Prostate gland (tissue), 2 donors: ENCODE measurements at regions not wholly inside any gene's neighbourhood (a gene's known extent, or its start where the extent isn't known, plus 50 kb on each side); places are given as distances from the start of the nearest gene placed in this dataset.

Experiments used
- DNase-seq: peaks from one replicate; pipeline ENCODE4 v3.0.0-alpha.2; 2019; ENCODE audit warnings: low spot score
- H3K27ac ChIP-seq, 2 donors: fragments of 200-600 bp; sonication (generic); 2 replicates each; pipeline ENCODE4 v1.5.1; 2017 to 2019
- H3K27me3 ChIP-seq: fragments of 200-600 bp; sonication (generic); replicated peaks from 2 replicates; pipeline ENCODE4 v1.5.1; 2019; ENCODE audit not compliant: insufficient read depth
- H3K36me3 ChIP-seq, 2 donors: fragments of 200-600 bp; sonication (generic); 1 replicate in 1 of 2; 2 replicates in 1 of 2; pipeline versions ENCODE4 v1.5.1 to v1.8.1; 2017 to 2019
- H3K4me1 ChIP-seq: fragments of 200-600 bp; sonication (generic); replicated peaks from 2 replicates; pipeline ENCODE4 v1.5.1; 2019
- H3K4me3 ChIP-seq, 2 donors: fragments of 200-600 bp; sonication (generic); 2 replicates each; pipeline ENCODE4 v1.5.1; 2017 to 2019
- H3K9me3 ChIP-seq: fragments of 200-600 bp; sonication (generic); 2 replicates; pipeline ENCODE4 v1.5.1; 2017
- POLR2A ChIP-seq: fragments of 450-650 bp; IDR thresholded peaks from one replicate; pipeline ENCODE4 v1.6.1; 2016; ENCODE audit warnings: antibody characterized with exemption, mild to moderate bottlenecking
- POLR2AphosphoS5 ChIP-seq: sonication (generic); formaldehyde crosslinking; IDR thresholded peaks from one replicate; pipeline ENCODE4 v1.6.1; 2017; ENCODE audit warnings: antibody characterized with exemption
- WGBS: methylation state at CpG from one replicate; pipeline ENCODE4 v1.1.5; 2018; 5-methylcytosine and 5-hydroxymethylcytosine counted together
- intact Hi-C: fragments of 100-400 bp; cut with DNase I; formaldehyde crosslinking; loops from one replicate; pipeline ENCODE4 v1.14.2; 2022
- TF ChIP-seq, protein P1 (sequence below), 4 experiments: fragments of 200-600 bp in 2 of 4; fragments of 450-650 bp in 2 of 4; sonication (generic) in 2 of 4; IDR thresholded peaks; 1 replicate in 3 of 4; 2 replicates in 1 of 4; pipeline ENCODE4 v1.5.1; 2016 to 2019; ENCODE audit warnings: antibody characterized with exemption in 4 of 4, mild to moderate bottlenecking in 2 of 4, moderate library complexity in 2 of 4

DNA sequence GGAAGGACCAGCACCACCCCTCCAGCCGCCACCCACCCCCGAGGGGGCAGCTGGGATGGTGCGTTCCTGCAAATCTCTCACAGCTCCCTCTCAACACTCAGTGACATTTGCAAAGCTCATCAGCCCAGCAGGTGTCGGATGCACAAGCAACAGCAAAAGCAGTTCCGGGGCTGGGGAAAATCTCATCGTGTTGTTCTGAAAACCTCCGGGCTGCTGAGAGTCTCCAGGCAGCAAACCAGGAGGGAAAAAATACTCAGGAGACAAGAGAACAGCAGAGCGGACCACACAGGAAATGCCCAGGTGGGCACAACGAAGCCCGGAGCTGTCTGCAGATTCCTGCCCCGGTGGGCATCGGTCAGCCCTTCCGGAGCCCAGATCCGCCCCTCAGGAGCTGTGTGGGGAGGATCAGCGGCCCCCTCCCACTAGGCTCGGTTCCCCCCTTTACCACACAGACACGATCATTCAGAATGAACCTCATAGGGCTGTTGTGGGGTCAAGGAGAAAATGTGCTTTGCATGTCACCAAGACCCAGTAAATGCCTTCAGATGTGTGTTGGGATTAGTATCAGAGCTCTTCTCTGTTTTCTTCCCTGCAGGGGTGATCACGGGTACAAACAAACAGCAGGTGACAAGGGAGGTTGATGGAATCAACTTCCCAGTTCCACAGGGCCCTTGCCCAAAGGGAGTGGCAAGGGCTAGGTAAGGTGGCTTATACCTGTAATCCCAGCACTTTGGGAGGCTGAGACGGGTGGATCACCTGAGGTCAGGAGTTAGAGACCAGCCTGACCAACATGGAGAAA is 127.0 kb upstream of the TIAM1 start:
- no peak overlapping the region for H3K4me3 ChIP-seq
- no peaks in the 10 kb centered on the region for H3K27me3 ChIP-seq
- H3K4me1 ChIP-seq, result no peaks in the 10 kb centered on the region
- intact Hi-C loops, result no loop called here
- no peak overlapping the region for H3K27ac ChIP-seq
- TF ChIP-seq POLR2AphosphoS5, result no peak
- TF ChIP-seq, protein P1, sequence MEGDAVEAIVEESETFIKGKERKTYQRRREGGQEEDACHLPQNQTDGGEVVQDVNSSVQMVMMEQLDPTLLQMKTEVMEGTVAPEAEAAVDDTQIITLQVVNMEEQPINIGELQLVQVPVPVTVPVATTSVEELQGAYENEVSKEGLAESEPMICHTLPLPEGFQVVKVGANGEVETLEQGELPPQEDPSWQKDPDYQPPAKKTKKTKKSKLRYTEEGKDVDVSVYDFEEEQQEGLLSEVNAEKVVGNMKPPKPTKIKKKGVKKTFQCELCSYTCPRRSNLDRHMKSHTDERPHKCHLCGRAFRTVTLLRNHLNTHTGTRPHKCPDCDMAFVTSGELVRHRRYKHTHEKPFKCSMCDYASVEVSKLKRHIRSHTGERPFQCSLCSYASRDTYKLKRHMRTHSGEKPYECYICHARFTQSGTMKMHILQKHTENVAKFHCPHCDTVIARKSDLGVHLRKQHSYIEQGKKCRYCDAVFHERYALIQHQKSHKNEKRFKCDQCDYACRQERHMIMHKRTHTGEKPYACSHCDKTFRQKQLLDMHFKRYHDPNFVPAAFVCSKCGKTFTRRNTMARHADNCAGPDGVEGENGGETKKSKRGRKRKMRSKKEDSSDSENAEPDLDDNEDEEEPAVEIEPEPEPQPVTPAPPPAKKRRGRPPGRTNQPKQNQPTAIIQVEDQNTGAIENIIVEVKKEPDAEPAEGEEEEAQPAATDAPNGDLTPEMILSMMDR (IDR thresholded peaks at IDR 0.05), result no peak
- no peak for TF ChIP-seq POLR2A
- no peak for DNase-seq
- H3K9me3 ChIP-seq, result no peaks in the 10 kb centered on the region
- no peaks in the 10 kb centered on the region for H3K36me3 ChIP-seq
- WGBS, result 71% methylated on average over 19 of the region's 19 CpGs

GRCh38 chr21:31460980-31461379 is 116.9 kb upstream of the TIAM1 start:
- Histone ChIP-seq H3K4me3 (no peak overlapping the region), H3K27me3 (no peaks in the 10 kb centered on the region), H3K9me3 (no peaks in the 10 kb centered on the region), H3K36me3 (no peaks in the 10 kb centered on the region), H3K4me1 (no peaks in the 10 kb centered on the region), H3K27ac (no peak overlapping the region)
- TF ChIP-seq POLR2AphosphoS5 (no peak), POLR2A (no peak)
- TF ChIP-seq, protein P1 (IDR thresholded peaks at IDR 0.05), result no peak
- intact Hi-C loops, result no loop called here
- WGBS, result 95% methylated on average over 10 of the region's 10 CpGs
- no peak for DNase-seq

- no peak for DNase-seq
- 95% methylated on average over 3 of the region's 3 CpGs for WGBS
- no peak for TF ChIP-seq POLR2AphosphoS5
- TF ChIP-seq, protein P1 (IDR thresholded peaks at IDR 0.05), result no peak
- TF ChIP-seq POLR2A, result no peak
Measured at GRCh38 chr21:31459457-31459856, 115.4 kb upstream of the TIAM1 start.

GRCh38 chr21:31457675-31458074 is 113.6 kb upstream of the TIAM1 start:
- WGBS, result 100% methylated on average over 1 of the region's 1 CpG
- Histone ChIP-seq H3K4me3 (no peak overlapping the region), H3K36me3 (no peaks in the 10 kb centered on the region), H3K27ac (no peak overlapping the region), H3K9me3 (no peaks in the 10 kb centered on the region), H3K27me3 (no peaks in the 10 kb centered on the region), H3K4me1 (no peaks in the 10 kb centered on the region)
- intact Hi-C loops, result no loop called here
- DNase-seq, result no peak
- TF ChIP-seq POLR2AphosphoS5 (no peak), POLR2A (no peak)
- TF ChIP-seq, protein P1 (IDR thresholded peaks at IDR 0.05), result no peak

More at GRCh38 chr21:31459457-31459856, 115.4 kb upstream of the TIAM1 start:
- Histone ChIP-seq H3K4me3 (no peak overlapping the region), H3K4me1 (no peaks in the 10 kb centered on the region), H3K36me3 (no peaks in the 10 kb centered on the region), H3K9me3 (no peaks in the 10 kb centered on the region), H3K27ac (no peak overlapping the region), H3K27me3 (no peaks in the 10 kb centered on the region)
- intact Hi-C loops, result no loop called here

GRCh38 chr21:31456201-31456600 is 112.1 kb upstream of the TIAM1 start:
- 50% methylated on average over 6 of the region's 6 CpGs for WGBS
- no peak for TF ChIP-seq POLR2A
- TF ChIP-seq, protein P1 (IDR thresholded peaks at IDR 0.05), result no peak
- no peak for TF ChIP-seq POLR2AphosphoS5
- DNase-seq, result no peak
- intact Hi-C loops, result no loop called here
- H3K9me3 ChIP-seq, result no peaks in the 10 kb centered on the region
- H3K27ac ChIP-seq, result no peak overlapping the region
- H3K27me3 ChIP-seq, result no peaks in the 10 kb centered on the region
- no peak overlapping the region for H3K4me3 ChIP-seq
- H3K4me1 ChIP-seq, result no peaks in the 10 kb centered on the region
- H3K36me3 ChIP-seq, result no peaks in the 10 kb centered on the region
